ENCODE measurements at regions not wholly inside any gene's neighbourhood (a gene's known extent, or its start where the extent isn't known, plus 50 kb on each side); places are given as distances from the start of the nearest gene placed in this dataset.
"Not testable (repeated sequence)": the region's sequence is repeated elsewhere in the genome, so short reads cannot be mapped to it uniquely, and the experiment has no call there.

DNA sequence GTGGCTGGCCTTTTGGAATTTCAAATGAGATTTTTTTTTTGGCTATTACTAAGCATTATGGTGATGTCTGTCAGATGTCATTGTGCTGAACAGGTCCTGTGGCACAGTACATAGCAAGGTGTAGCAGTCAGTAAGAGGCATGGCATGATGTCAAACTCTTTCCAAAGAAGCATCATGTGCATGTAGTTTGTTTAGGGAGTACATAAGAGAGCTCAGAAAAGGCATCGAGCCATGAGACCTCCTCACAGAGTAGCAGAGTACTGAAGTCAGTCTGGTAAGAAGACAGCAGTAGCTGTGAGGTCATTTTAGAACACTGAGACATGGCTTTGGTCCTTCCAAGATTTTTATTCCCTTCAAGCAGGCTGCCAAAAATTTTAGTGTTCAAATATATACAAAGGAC lies 134.9 kb upstream of the SPRED1 start:
- TF ChIP-seq, protein P1, sequence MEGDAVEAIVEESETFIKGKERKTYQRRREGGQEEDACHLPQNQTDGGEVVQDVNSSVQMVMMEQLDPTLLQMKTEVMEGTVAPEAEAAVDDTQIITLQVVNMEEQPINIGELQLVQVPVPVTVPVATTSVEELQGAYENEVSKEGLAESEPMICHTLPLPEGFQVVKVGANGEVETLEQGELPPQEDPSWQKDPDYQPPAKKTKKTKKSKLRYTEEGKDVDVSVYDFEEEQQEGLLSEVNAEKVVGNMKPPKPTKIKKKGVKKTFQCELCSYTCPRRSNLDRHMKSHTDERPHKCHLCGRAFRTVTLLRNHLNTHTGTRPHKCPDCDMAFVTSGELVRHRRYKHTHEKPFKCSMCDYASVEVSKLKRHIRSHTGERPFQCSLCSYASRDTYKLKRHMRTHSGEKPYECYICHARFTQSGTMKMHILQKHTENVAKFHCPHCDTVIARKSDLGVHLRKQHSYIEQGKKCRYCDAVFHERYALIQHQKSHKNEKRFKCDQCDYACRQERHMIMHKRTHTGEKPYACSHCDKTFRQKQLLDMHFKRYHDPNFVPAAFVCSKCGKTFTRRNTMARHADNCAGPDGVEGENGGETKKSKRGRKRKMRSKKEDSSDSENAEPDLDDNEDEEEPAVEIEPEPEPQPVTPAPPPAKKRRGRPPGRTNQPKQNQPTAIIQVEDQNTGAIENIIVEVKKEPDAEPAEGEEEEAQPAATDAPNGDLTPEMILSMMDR (IDR thresholded peaks at IDR 0.05): no peak
- TF ChIP-seq EP300 (IDR thresholded peaks at IDR 0.05) (no peak), POLR2A (IDR thresholded peaks at IDR 0.05) (no peak)
- intact Hi-C loops (cut with DNase I): no loop called here
- WGBS, 3 donors: 72 to 86% (median 83%) methylated on average over 1 of the region's 1 CpG
- H3K36me3 ChIP-seq: no peaks in the 10 kb centered on the region
- no peak overlapping the region for H3K27ac ChIP-seq
- DNase-seq: no peak
- no peaks in the 10 kb centered on the region for H3K9me3 ChIP-seq
- H3K4me1 ChIP-seq (ENCODE audit: insufficient read depth): no peaks in the 10 kb centered on the region
- H3K27me3 ChIP-seq: no peaks in the 10 kb centered on the region
- no peak overlapping the region for H3K4me3 ChIP-seq

DNA sequence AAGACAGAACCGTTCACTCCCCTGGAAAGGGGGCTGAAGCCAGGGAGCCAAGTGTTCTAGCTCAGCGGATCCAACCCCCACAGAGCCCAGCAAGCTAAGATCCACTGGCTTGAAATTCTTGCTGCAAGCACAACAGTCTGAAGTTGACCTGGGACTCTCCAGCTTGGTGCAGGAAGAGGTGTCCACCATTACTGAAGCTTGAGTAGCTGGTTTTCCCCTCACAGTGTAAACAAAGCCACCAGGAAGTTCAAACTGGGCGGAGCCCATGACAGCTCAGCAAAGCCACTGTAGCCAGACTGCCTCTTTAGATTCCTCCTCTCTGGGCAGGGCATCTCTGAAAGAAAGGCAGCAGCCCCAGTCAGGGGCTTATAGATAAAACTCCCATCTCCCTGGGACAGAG lies 132.8 kb upstream of the SPRED1 start:
- DNase-seq; intact Hi-C loops (cut with DNase I); H3K27ac ChIP-seq; H3K4me3 ChIP-seq; H3K27me3 ChIP-seq; H3K4me1 ChIP-seq (ENCODE audit: insufficient read depth); H3K9me3 ChIP-seq; H3K36me3 ChIP-seq: not testable (repeated sequence)
- 94 to 97% (median 95%) methylated on average over 3 of the region's 3 CpGs for WGBS, 3 donors

DNA sequence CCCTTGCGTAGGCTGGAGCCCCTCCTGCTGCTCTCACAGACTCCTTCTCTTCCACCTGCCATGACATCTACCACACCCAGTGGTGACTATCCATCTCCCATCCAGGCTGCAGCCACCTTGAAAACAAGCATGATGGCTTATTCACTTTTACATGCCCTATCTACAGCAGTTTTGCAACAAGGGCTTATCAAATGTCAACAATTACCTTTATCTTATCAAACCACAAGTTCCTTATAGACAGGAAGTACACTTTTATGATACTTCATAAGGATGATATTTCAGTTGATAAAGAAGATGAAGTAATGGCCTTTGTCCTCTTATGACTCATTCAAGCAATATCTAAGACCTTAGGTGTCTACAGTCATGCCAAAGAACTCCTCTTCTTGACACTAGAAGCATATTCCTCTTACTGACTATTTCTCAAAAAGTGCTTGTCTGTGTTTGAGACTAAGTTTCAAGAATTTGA lies 125.3 kb upstream of the SPRED1 start:
- no peak for DNase-seq
- Histone ChIP-seq H3K4me1 (ENCODE audit: insufficient read depth) (no peaks in the 10 kb centered on the region), H3K36me3 (no peaks in the 10 kb centered on the region), H3K9me3 (no peaks in the 10 kb centered on the region), H3K27ac (no peak overlapping the region), H3K4me3 (no peak overlapping the region), H3K27me3 (no peaks in the 10 kb centered on the region)
- intact Hi-C loops (cut with DNase I): no loop called here
- TF ChIP-seq, protein P1 (IDR thresholded peaks at IDR 0.05): no peak
- no peak for TF ChIP-seq EP300 (IDR thresholded peaks at IDR 0.05)
- TF ChIP-seq POLR2A (IDR thresholded peaks at IDR 0.05): no peak
- 97 to 100% (median 100%) methylated on average over 1 of the region's 1 CpG for WGBS, 3 donors

DNA sequence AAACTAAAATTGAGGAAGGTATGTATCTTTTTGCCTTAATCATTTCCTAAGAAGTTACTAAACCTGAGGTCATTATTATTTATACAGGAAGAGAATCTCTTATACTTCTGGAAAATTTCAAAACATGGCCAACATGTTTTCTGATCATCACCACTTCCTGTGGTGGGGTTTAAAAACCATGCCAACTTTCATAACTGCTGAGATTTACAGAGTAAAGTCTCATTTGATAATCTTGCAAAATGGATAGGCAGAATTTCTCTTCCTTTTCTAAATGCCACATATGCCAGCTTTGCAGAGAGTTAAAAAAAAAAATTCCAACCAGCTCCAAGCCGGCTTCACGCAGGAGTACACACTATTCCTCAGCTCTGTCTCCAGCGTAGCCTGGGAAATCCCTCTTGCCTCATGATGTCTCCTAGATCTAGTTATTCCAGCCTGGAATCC lies 124.3 kb upstream of the SPRED1 start:
- TF ChIP-seq POLR2A (IDR thresholded peaks at IDR 0.05) (no peak), EP300 (IDR thresholded peaks at IDR 0.05) (no peak)
- TF ChIP-seq, protein P1 (IDR thresholded peaks at IDR 0.05): no peak
- WGBS, 3 donors: 2 to 9% (median 3%) methylated on average over 3 of the region's 3 CpGs
- H3K4me3 ChIP-seq: no peak overlapping the region
- no peaks in the 10 kb centered on the region for H3K36me3 ChIP-seq
- no peaks in the 10 kb centered on the region for H3K9me3 ChIP-seq
- H3K27ac ChIP-seq: no peak overlapping the region
- no peaks in the 10 kb centered on the region for H3K27me3 ChIP-seq
- H3K4me1 ChIP-seq (ENCODE audit: insufficient read depth): no peaks in the 10 kb centered on the region
- intact Hi-C loops (cut with DNase I): no loop called here
- no peak for DNase-seq

DNA sequence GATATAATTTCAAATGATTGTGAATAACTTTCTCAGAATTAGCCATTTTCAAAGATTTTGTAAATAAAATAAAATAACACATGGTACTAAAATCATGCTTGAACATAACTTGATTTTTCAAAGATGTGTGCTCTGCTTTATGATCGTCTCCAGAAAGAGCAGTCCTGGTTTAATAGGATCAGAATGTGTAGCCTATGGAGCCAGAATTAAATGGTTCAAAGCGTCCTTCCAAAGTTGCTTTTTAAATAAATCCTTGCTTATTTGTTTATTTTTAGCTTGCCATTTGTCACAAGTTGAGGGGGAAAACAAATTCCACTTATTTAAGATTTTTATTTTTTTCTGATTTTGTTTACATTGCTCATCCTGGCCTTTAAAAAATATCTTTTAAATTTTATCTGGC lies 123.7 kb upstream of the SPRED1 start:
- Histone ChIP-seq H3K27me3 (no peaks in the 10 kb centered on the region), H3K27ac (no peak overlapping the region), H3K4me3 (no peak overlapping the region), H3K36me3 (no peaks in the 10 kb centered on the region), H3K9me3 (no peaks in the 10 kb centered on the region), H3K4me1 (ENCODE audit: insufficient read depth) (no peaks in the 10 kb centered on the region)
- DNase-seq: no peak
- intact Hi-C loops (cut with DNase I): no loop called here
- WGBS, 3 donors: 19 to 31% (median 23%) methylated on average over 2 of the region's 2 CpGs
- TF ChIP-seq POLR2A (IDR thresholded peaks at IDR 0.05): no peak

Measured in ovary (tissue), 7 donors.